IMR-90 (cell line): ENCODE measurements at regions not wholly inside any gene's neighbourhood (a gene's known extent, or its start where the extent isn't known, plus 50 kb on each side); places are given as distances from the start of the nearest gene placed in this dataset.

ENCODE experiments used
- ATAC-seq: fragments of 200-7000 bp; cut with Tn5 transposase; 2 replicates; pipeline ENCODE4 v1.9.1; 2020; ENCODE audit warnings: low read depth, mild to moderate bottlenecking, moderate library complexity
- BruUV-seq: library from RNA; stranded (reverse); fragments of 400-500 nt; replicated peaks from 2 replicates; lab custom pipeline; 2021; lab: Mats Ljungman, UMichigan
- CTCF ChIA-PET: fragments of 300-600 bp; formaldehyde crosslinking; extraction: SDS; loops from one replicate; lab custom pipeline; 2021; ENCODE audit warnings: antibody characterized with exemption; lab: Yijun Ruan, JAX
- POLR2A ChIA-PET: fragments of 300-600 bp; sonication (Branson Sonifier 250); formaldehyde crosslinking; loops from one replicate; lab custom pipeline; 2022; ENCODE audit warnings: antibody characterized with exemption; ENCODE audit not compliant: unreplicated experiment; lab: Charles Lee
- DNase-seq: peaks from one replicate; pipeline ENCODE4 v3.0.0; 2013
- H2AFZ ChIP-seq: replicated peaks from 2 replicates; pipeline ENCODE3; 2013; ENCODE audit warnings: low read length, mild to moderate bottlenecking; ENCODE audit not compliant: poor library complexity
- H2AK5ac ChIP-seq: 2 replicates; pipeline ENCODE4 v1.6.1; 2013; ENCODE audit warnings: low read depth, low read length, inconsistent platforms
- H2AK9ac ChIP-seq: replicated peaks from 2 replicates; pipeline ENCODE3; 2013; ENCODE audit warnings: mild to moderate bottlenecking, low read depth, low read length, moderate library complexity; ENCODE audit not compliant: poor library complexity
- H2BK120ac ChIP-seq: 2 replicates; pipeline ENCODE4 v1.6.1; 2013; ENCODE audit warnings: low read depth, low read length, inconsistent platforms
- H2BK15ac ChIP-seq: 3 replicates; pipeline ENCODE4 v1.6.1; 2013; ENCODE audit warnings: low read depth, low read length, inconsistent platforms
- H2BK20ac ChIP-seq: 2 replicates; pipeline ENCODE4 v1.6.1; 2013; ENCODE audit warnings: low read depth, mild to moderate bottlenecking, inconsistent platforms, low read length, moderate library complexity
- H2BK5ac ChIP-seq: 2 replicates; pipeline ENCODE4 v1.6.1; 2013; ENCODE audit warnings: mild to moderate bottlenecking, low read depth, low read length, inconsistent platforms; ENCODE audit not compliant: poor library complexity, severe bottlenecking
- H3K14ac ChIP-seq: replicated peaks from 2 replicates; pipeline ENCODE4 v1.6.1; 2013; ENCODE audit warnings: low read depth, low read length, inconsistent platforms
- H3K18ac ChIP-seq: 2 replicates; pipeline ENCODE4 v1.6.1; 2013; ENCODE audit warnings: low read depth, low read length, control low read depth
- H3K23ac ChIP-seq: 2 replicates; pipeline ENCODE4 v1.6.1; 2013; ENCODE audit warnings: low read depth, low read length, inconsistent platforms
- H3K27ac ChIP-seq: 2 replicates; pipeline ENCODE4 v1.5.1; 2013; ENCODE audit warnings: mild to moderate bottlenecking, control low read depth, low read length; ENCODE audit not compliant: insufficient read depth
- H3K27me3 ChIP-seq: 2 replicates; pipeline ENCODE4 v1.6.1; 2013; ENCODE audit warnings: low read length; ENCODE audit not compliant: control insufficient read depth, insufficient read depth
- H3K36me3 ChIP-seq: 2 replicates; pipeline ENCODE4 v1.6.1; 2013; ENCODE audit warnings: low read length, mixed read lengths; ENCODE audit not compliant: control insufficient read depth, insufficient read depth
- H3K4ac ChIP-seq: 2 replicates; pipeline ENCODE4 v1.6.1; 2013; ENCODE audit warnings: low read depth, low read length, inconsistent platforms
- H3K4me1 ChIP-seq: 2 replicates; pipeline ENCODE4 v1.6.1; 2013; ENCODE audit warnings: low read length, mixed read lengths; ENCODE audit not compliant: control insufficient read depth, insufficient read depth
- H3K4me2 ChIP-seq: 2 replicates; pipeline ENCODE4 v1.6.1; 2013; ENCODE audit warnings: low read depth, mild to moderate bottlenecking, control low read depth, low read length, moderate library complexity
- H3K4me3 ChIP-seq: 2 replicates; pipeline ENCODE4 v1.5.1; 2013; ENCODE audit warnings: low read depth, mild to moderate bottlenecking, control low read depth, low read length, moderate library complexity; ENCODE audit not compliant: insufficient read depth
- H3K56ac ChIP-seq: 2 replicates; pipeline ENCODE4 v1.6.1; 2013; ENCODE audit warnings: low read length, inconsistent platforms; ENCODE audit not compliant: insufficient read depth; ENCODE audit errors: extremely low read depth
- H3K79me1 ChIP-seq, 2 experiments: 2 replicates each; pipeline ENCODE4 v1.6.1; 2013; ENCODE audit warnings: low read length in 2 of 2, inconsistent platforms in 1 of 2, low read depth in 1 of 2
- H3K9ac ChIP-seq: 2 replicates; pipeline ENCODE4 v1.6.1; 2013; ENCODE audit warnings: low read depth, low read length, control low read depth
- H3K9me1 ChIP-seq: 2 replicates; pipeline ENCODE4 v1.6.1; 2013; ENCODE audit warnings: low read length, inconsistent platforms; ENCODE audit not compliant: insufficient read depth
- H3K9me3 ChIP-seq: 2 replicates; pipeline ENCODE4 v1.6.1; 2013; ENCODE audit warnings: low read length; ENCODE audit not compliant: control insufficient read depth, insufficient read depth
- H4K20me1 ChIP-seq: 2 replicates; pipeline ENCODE4 v1.6.1; 2013; ENCODE audit warnings: low read length, inconsistent platforms; ENCODE audit not compliant: insufficient read depth
- H4K5ac ChIP-seq: 2 replicates; pipeline ENCODE4 v1.6.1; 2013; ENCODE audit warnings: mild to moderate bottlenecking, low read depth, low read length, control low read depth
- H4K8ac ChIP-seq, 2 experiments: 2 replicates each; pipeline ENCODE4 v1.6.1; 2013; ENCODE audit warnings: low read depth in 2 of 2, low read length in 2 of 2, control low read depth in 1 of 2, inconsistent platforms in 1 of 2
- H4K91ac ChIP-seq: 2 replicates; pipeline ENCODE4 v1.6.1; 2013; ENCODE audit warnings: low read depth, low read length, inconsistent platforms; ENCODE audit not compliant: insufficient read depth
- BHLHE40 ChIP-seq: fragments of 150-350 bp; IDR thresholded peaks from 2 replicates; pipeline ENCODE4 v1.6.1; 2016; ENCODE audit warnings: mild to moderate bottlenecking, low read depth, low read length
- CEBPB ChIP-seq: IDR thresholded peaks from 2 replicates; pipeline ENCODE4 v1.6.1; 2012; ENCODE audit warnings: low read depth, low read length, improper control_type of control experiment
- CHD1 ChIP-seq: IDR thresholded peaks from 2 replicates; pipeline ENCODE4 v1.6.1; 2012; ENCODE audit warnings: low read depth, low read length, improper control_type of control experiment
- FOS ChIP-seq: fragments of 150-350 bp; IDR thresholded peaks from 2 replicates; pipeline ENCODE4 v1.6.1; 2016; ENCODE audit warnings: low read depth, low read length
- MAFK ChIP-seq: IDR thresholded peaks from 2 replicates; pipeline ENCODE4 v1.6.1; 2012; ENCODE audit warnings: low read depth, low read length, improper control_type of control experiment
- MAZ ChIP-seq: IDR thresholded peaks from 2 replicates; pipeline ENCODE4 v1.6.1; 2012; ENCODE audit warnings: low read depth, mild to moderate bottlenecking, low read length, improper control_type of control experiment, moderate library complexity, borderline replicate concordance
- MXI1 ChIP-seq: IDR thresholded peaks from 2 replicates; pipeline ENCODE4 v1.6.1; 2012; ENCODE audit warnings: low read depth, mild to moderate bottlenecking, low read length, moderate library complexity, borderline replicate concordance
- NFE2L2 ChIP-seq: fragments of 150-350 bp; IDR thresholded peaks from 2 replicates; pipeline ENCODE4 v1.6.1; 2016; ENCODE audit warnings: low read depth, mild to moderate bottlenecking, low read length
- POLR2A ChIP-seq: IDR thresholded peaks from 2 replicates; pipeline ENCODE4 v1.6.1; 2012; ENCODE audit warnings: mild to moderate bottlenecking, low read depth, low read length
- RAD21 ChIP-seq: IDR thresholded peaks from 2 replicates; pipeline ENCODE4 v1.6.1; 2012; ENCODE audit warnings: low read length, improper control_type of control experiment
- RCOR1 ChIP-seq: IDR thresholded peaks from 2 replicates; pipeline ENCODE4 v1.6.1; 2012; ENCODE audit warnings: mild to moderate bottlenecking, low read length, improper control_type of control experiment; ENCODE audit not compliant: insufficient replicate concordance
- RFX5 ChIP-seq: IDR thresholded peaks from 2 replicates; pipeline ENCODE4 v1.8.0; 2012; ENCODE audit warnings: low read depth, mild to moderate bottlenecking, low read length, moderate library complexity
- SMC3 ChIP-seq: fragments of 150-350 bp; IDR thresholded peaks from 2 replicates; pipeline ENCODE4 v1.6.1; 2016; ENCODE audit warnings: low read depth, mild to moderate bottlenecking, antibody characterized with exemption, low read length, moderate library complexity
- WGBS, 2 experiments: methylation state at CpG; one replicate each; pipeline versions ENCODE4 v1.1.5 to v1.1.7; 2013; ENCODE audit warnings: missing lambda C conversion rate in 2 of 2; ENCODE audit not compliant: insufficient read length in 1 of 2; ENCODE audit errors: extremely low coverage in 2 of 2; 5-methylcytosine and 5-hydroxymethylcytosine counted together
- dilution Hi-C: fragments of 300-500 bp; cut with HindIII; formaldehyde crosslinking; loops from one replicate; pipeline ENCODE4 v1.14.3; 2018; ENCODE audit warnings: low sequenced_read_pairs; ENCODE audit not compliant: unreplicated experiment
- in situ Hi-C: fragments of 300-500 bp; cut with MboI; formaldehyde crosslinking; loops from 3 replicates; pipeline ENCODE4 v1.14.3; 2019; ENCODE audit warnings: low sequenced_read_pairs, inconsistent platforms, mixed read lengths
- intact Hi-C: fragments of 100-400 bp; cut with micrococcal nuclease; formaldehyde crosslinking; loops from 2 replicates; pipeline ENCODE4 v1.10.0; 2022
- TF ChIP-seq, protein P1 (sequence below): conservative IDR thresholded peaks from 2 replicates; pipeline ENCODE4 v1.5.1; 2012; ENCODE audit warnings: mild to moderate bottlenecking, low read depth, low read length, improper control_type of control experiment
- TF ChIP-seq, protein P2 (sequence below): fragments of 150-350 bp; IDR thresholded peaks from 2 replicates; pipeline ENCODE4 v1.6.1; 2017; ENCODE audit warnings: mild to moderate bottlenecking, antibody characterized with exemption, low read length, low read depth
- TF ChIP-seq, protein P3 (sequence below): fragments of 150-350 bp; IDR thresholded peaks from 2 replicates; pipeline ENCODE4 v1.6.1; 2016; ENCODE audit warnings: low read depth, mild to moderate bottlenecking, low read length, moderate library complexity, borderline replicate concordance

DNA sequence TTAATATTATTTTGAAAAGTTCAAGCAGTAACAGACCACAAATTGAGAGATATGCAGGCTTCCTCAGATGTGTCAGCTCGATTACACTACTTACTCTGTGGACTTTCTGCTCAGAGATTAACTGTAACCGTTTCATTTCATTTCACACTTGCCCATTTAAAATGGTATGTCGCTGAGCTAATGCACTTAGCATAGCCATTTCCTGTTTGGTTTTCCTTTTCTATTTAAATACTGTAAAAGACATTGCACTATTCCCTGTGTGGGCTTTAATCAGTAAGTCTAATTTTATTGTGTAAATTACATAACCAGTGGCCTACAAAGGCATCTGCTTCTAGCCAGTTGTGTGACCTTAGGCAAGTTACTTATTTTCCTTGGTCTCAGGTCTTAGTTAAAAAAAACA lies 237.6 kb downstream of the LACC1 start:
- no peak overlapping the region for H2AFZ ChIP-seq
- H3K36me3 ChIP-seq: no peaks in the 10 kb centered on the region
- no peak overlapping the region for H3K9ac ChIP-seq
- H3K4me2 ChIP-seq: peak overlapping the region; percentile 64
- ChIA-PET POLR2A (no interaction called here), CTCF (interaction anchor here (0.6 to 1.3 kb wide), 3 partner anchors 11 to 137 kb away, joined by 3 read pairs; no protein-coding TSS in a partner anchor)
- 0% methylated on average over 1 of the region's 3 CpGs; no CpG with 5 or more reads in 1 of the 2 experiments for WGBS, 2 experiments
- H2BK5ac ChIP-seq: no peak overlapping the region
- dilution Hi-C loops: no loop called here
- in situ Hi-C loops: no loop called here
- H4K5ac ChIP-seq: no peak overlapping the region
- no peak overlapping the region for H2BK15ac ChIP-seq
- H2AK9ac ChIP-seq: no peak overlapping the region
- H3K18ac ChIP-seq: peak overlapping the region; percentile 4; the same call in 1 of the 2 replicates
- H3K4ac ChIP-seq: no peak overlapping the region
- H3K9me1 ChIP-seq: peaks cover 6% of the 10 kb centered on the region; the same call in 1 of the 2 replicates
- no peak overlapping the region for H3K56ac ChIP-seq
- no peak overlapping the region for H3K23ac ChIP-seq
- H3K27ac ChIP-seq: no peak overlapping the region
- intact Hi-C loops: no loop called here
- no peak overlapping the region for H3K4me3 ChIP-seq
- TF ChIP-seq MAZ (no peak), NFE2L2 (no peak), RAD21 (no peak), CEBPB (no peak), SMC3 (no peak), MXI1 (no peak), MAFK (no peak), RFX5 (no peak), FOS (no peak), CHD1 (no peak), RCOR1 (no peak), POLR2A (no peak), BHLHE40 (no peak)
- TF ChIP-seq, protein P1, sequence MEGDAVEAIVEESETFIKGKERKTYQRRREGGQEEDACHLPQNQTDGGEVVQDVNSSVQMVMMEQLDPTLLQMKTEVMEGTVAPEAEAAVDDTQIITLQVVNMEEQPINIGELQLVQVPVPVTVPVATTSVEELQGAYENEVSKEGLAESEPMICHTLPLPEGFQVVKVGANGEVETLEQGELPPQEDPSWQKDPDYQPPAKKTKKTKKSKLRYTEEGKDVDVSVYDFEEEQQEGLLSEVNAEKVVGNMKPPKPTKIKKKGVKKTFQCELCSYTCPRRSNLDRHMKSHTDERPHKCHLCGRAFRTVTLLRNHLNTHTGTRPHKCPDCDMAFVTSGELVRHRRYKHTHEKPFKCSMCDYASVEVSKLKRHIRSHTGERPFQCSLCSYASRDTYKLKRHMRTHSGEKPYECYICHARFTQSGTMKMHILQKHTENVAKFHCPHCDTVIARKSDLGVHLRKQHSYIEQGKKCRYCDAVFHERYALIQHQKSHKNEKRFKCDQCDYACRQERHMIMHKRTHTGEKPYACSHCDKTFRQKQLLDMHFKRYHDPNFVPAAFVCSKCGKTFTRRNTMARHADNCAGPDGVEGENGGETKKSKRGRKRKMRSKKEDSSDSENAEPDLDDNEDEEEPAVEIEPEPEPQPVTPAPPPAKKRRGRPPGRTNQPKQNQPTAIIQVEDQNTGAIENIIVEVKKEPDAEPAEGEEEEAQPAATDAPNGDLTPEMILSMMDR: no peak
- TF ChIP-seq, protein P2, sequence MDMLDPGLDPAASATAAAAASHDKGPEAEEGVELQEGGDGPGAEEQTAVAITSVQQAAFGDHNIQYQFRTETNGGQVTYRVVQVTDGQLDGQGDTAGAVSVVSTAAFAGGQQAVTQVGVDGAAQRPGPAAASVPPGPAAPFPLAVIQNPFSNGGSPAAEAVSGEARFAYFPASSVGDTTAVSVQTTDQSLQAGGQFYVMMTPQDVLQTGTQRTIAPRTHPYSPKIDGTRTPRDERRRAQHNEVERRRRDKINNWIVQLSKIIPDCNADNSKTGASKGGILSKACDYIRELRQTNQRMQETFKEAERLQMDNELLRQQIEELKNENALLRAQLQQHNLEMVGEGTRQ: no peak
- TF ChIP-seq, protein P3, sequence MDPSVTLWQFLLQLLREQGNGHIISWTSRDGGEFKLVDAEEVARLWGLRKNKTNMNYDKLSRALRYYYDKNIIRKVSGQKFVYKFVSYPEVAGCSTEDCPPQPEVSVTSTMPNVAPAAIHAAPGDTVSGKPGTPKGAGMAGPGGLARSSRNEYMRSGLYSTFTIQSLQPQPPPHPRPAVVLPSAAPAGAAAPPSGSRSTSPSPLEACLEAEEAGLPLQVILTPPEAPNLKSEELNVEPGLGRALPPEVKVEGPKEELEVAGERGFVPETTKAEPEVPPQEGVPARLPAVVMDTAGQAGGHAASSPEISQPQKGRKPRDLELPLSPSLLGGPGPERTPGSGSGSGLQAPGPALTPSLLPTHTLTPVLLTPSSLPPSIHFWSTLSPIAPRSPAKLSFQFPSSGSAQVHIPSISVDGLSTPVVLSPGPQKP: no peak
- peak; percentile 89 for ATAC-seq
- no peak overlapping the region for H2BK120ac ChIP-seq
- no peaks in the 10 kb centered on the region for H4K20me1 ChIP-seq
- no peak overlapping the region for H4K91ac ChIP-seq
- no peak overlapping the region for H2AK5ac ChIP-seq
- H3K9me3 ChIP-seq: no peaks in the 10 kb centered on the region
- no peaks in the 10 kb centered on the region for H3K79me1 ChIP-seq
- H4K8ac ChIP-seq: peak overlapping the region in 1 of 2 experiments; percentile 44; a peak in 1 of 4 replicates
- no peaks in the 10 kb centered on the region for H3K27me3 ChIP-seq
- peaks cover 2% of the 10 kb centered on the region; the same call in 1 of the 2 replicates for H3K4me1 ChIP-seq
- H3K14ac ChIP-seq: no peak overlapping the region
- peak; percentile 48 for DNase-seq
- BruUV-seq: no TSS peak
- H2BK20ac ChIP-seq: no peak overlapping the region
